ENCODE measurements at regions not wholly inside any gene's neighbourhood (a gene's known extent, or its start where the extent isn't known, plus 50 kb on each side); places are given as distances from the start of the nearest gene placed in this dataset.

GRCh38 chr5:156189628-156190027 lies 137.3 kb upstream of the SGCD start:
- H3K9me3 Mint-ChIP-seq (ENCODE audit: low read depth) = no peaks in the 10 kb centered on the region
- DNase-seq = no peak
- intact Hi-C loops (cut with DNase I, micrococcal nuclease) = no loop called here
- ATAC-seq = no peak
- no peaks in the 10 kb centered on the region for H3K36me3 Mint-ChIP-seq (ENCODE audit: low read depth)
- H3K27ac Mint-ChIP-seq = no peak overlapping the region
- POLR2A ChIA-PET = no interaction called here
- no peak overlapping the region for H3K4me3 Mint-ChIP-seq
- CTCF ChIA-PET = no interaction called here
- H3K4me1 Mint-ChIP-seq = no peaks in the 10 kb centered on the region
- H3K27me3 Mint-ChIP-seq = peaks cover 2% of the 10 kb centered on the region

DNA sequence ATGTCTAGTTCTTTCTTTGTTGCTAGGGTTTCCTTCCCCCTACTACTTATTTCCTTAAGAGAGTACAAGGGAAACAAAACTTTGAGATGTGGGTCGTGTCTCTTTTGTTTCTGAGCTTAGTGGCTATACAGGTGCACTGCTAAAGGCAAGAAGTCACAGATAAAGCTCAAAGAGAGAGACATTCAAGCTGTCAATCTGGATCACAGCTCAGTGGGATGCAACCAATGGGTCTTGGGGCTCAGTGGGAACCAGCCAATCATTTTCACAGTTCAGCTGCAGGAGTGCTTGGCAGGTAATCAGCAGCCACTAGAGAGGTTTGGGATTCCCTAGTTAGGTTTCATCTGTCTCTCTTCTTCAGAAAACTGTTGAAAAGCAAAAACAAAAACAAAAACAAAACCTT lies 135.4 kb upstream of the SGCD start:
- ATAC-seq = no peak
- no peaks in the 10 kb centered on the region for H3K9me3 Mint-ChIP-seq (ENCODE audit: low read depth)
- no peak overlapping the region for H3K4me3 Mint-ChIP-seq
- no peak for DNase-seq
- H3K27ac Mint-ChIP-seq = no peak overlapping the region
- peaks cover 2% of the 10 kb centered on the region for H3K27me3 Mint-ChIP-seq
- intact Hi-C loops (cut with DNase I, micrococcal nuclease) = no loop called here
- no peaks in the 10 kb centered on the region for H3K4me1 Mint-ChIP-seq
- POLR2A ChIA-PET = no interaction called here
- no peaks in the 10 kb centered on the region for H3K36me3 Mint-ChIP-seq (ENCODE audit: low read depth)
- CTCF ChIA-PET = no interaction called here

- POLR2A ChIA-PET = no interaction called here
- Mint-ChIP-seq H3K4me3 (no peak overlapping the region), H3K4me1 (no peaks in the 10 kb centered on the region)
Measured at GRCh38 chr5:156197042-156197635, 129.8 kb upstream of the SGCD start.

DNA sequence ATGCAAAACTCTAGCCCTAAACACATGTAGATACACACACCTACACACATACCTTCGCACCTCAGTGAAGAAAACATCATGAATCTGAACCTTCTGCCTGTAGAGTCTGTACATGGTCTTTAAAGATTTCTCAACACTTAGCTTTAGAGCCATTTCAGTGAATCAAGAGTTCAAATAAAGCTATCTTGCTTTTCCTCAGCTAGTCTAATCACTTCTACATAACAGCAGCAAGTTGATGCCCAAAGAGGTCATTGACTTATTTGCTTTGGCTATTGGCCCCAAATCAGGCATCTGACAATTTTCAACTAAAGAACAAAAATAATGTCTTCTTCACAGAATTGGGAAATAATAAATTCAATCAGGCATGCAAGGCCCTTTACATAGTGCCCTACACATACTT lies 127.9 kb upstream of the SGCD start:
- CTCF ChIA-PET = no interaction called here
- intact Hi-C loops (cut with DNase I, micrococcal nuclease) = no loop called here
- DNase-seq (no peak), ATAC-seq (no peak)
- H3K36me3 Mint-ChIP-seq (ENCODE audit: low read depth) = no peaks in the 10 kb centered on the region
- no peak overlapping the region for H3K4me3 Mint-ChIP-seq
- POLR2A ChIA-PET = no interaction called here
- no peaks in the 10 kb centered on the region for H3K9me3 Mint-ChIP-seq (ENCODE audit: low read depth)
- no peaks in the 10 kb centered on the region for H3K4me1 Mint-ChIP-seq
- no peak overlapping the region for H3K27ac Mint-ChIP-seq
- no peaks in the 10 kb centered on the region for H3K27me3 Mint-ChIP-seq

More at GRCh38 chr5:156197042-156197635, 129.8 kb upstream of the SGCD start:
- ATAC-seq (no peak), DNase-seq (no peak)
- no peaks in the 10 kb centered on the region for H3K9me3 Mint-ChIP-seq (ENCODE audit: low read depth)
- no peaks in the 10 kb centered on the region for H3K27me3 Mint-ChIP-seq
- no peaks in the 10 kb centered on the region for H3K36me3 Mint-ChIP-seq (ENCODE audit: low read depth)
- CTCF ChIA-PET = no interaction called here
- H3K27ac Mint-ChIP-seq = no peak overlapping the region
- intact Hi-C loops (cut with DNase I, micrococcal nuclease) = no loop called here

DNA sequence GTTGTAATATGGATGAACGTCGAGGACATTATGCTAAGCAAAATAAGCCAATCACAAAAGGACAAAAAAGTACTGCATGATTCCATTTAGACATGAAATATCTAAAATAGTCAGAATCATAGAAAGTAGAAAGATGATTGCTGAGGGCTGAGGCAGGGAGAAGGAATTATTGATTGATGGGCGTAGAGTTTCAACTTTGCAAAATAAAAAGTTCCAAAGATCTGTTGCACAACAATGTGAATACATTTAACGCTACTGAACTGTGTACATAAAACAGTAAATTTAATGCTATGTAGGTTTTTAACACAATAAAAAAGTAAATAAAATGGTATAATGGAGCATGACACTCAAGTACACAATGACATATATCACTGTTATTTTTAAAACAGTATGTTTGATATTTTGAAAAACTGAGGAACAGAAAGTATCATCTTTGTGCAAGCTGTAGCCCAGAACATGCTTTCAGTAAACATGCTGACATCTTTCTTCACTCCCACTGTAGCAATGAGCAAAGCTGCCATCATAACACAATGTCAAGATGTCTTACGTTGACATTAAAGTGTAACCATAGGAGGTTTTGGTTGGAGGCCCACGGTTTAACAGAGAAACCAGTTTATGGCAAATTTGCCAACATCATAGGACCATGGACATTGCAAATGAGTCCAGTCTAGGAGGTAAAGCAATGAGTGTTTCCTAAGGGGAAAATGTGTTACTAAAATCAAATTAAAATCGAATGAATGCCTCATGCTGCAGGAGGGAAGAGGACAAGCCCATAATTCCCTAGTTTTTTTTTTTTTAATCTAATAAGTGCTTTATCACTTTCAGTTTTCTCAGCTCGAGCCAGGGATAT lies 125.8 kb upstream of the SGCD start:
- ChIA-PET POLR2A (no interaction called here), CTCF (no interaction called here)
- no peak overlapping the region for H3K4me3 Mint-ChIP-seq
- H3K9me3 Mint-ChIP-seq (ENCODE audit: low read depth) = no peaks in the 10 kb centered on the region
- no peaks in the 10 kb centered on the region for H3K27me3 Mint-ChIP-seq
- DNase-seq (no peak), ATAC-seq (no peak)
- intact Hi-C loops (cut with DNase I, micrococcal nuclease) = no loop called here
- no peaks in the 10 kb centered on the region for H3K4me1 Mint-ChIP-seq
- H3K36me3 Mint-ChIP-seq (ENCODE audit: low read depth) = no peaks in the 10 kb centered on the region
- H3K27ac Mint-ChIP-seq = no peak overlapping the region

GRCh38 chr5:156201788-156202403 lies 125.1 kb upstream of the SGCD start:
- H3K4me1 Mint-ChIP-seq = no peaks in the 10 kb centered on the region
- ChIA-PET POLR2A (no interaction called here), CTCF (no interaction called here)
- no peaks in the 10 kb centered on the region for H3K27me3 Mint-ChIP-seq
- no peak overlapping the region for H3K27ac Mint-ChIP-seq
- ATAC-seq = no peak
- no peak for DNase-seq
- no peaks in the 10 kb centered on the region for H3K36me3 Mint-ChIP-seq (ENCODE audit: low read depth)
- intact Hi-C loops (cut with DNase I, micrococcal nuclease) = no loop called here
- no peaks in the 10 kb centered on the region for H3K9me3 Mint-ChIP-seq (ENCODE audit: low read depth)
- no peak overlapping the region for H3K4me3 Mint-ChIP-seq

DNA sequence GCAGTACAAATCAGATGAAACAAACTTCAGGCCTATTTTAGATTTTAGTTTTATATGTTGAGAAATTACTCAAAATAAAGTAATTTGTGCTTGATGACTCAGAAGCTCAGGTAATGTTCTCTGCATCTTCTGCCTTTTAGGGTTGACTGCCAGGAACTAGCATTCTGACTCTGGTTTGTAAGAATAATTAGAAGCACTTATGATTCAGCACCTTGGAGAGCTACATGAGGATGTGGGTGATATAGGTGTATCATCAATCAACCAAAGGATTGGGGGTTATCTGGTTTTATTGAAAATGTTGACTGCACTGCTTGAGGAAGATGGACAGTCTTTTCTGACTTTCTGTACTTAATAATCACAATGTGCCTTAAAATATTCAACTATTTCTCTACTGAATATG lies 118.7 kb upstream of the SGCD start:
- DNase-seq (no peak), ATAC-seq (no peak)
- Mint-ChIP-seq H3K27ac (no peak overlapping the region), H3K4me1 (no peaks in the 10 kb centered on the region), H3K4me3 (no peak overlapping the region), H3K9me3 (ENCODE audit: low read depth) (peaks cover 4% of the 10 kb centered on the region), H3K27me3 (no peaks in the 10 kb centered on the region), H3K36me3 (ENCODE audit: low read depth) (no peaks in the 10 kb centered on the region)
- ChIA-PET POLR2A (no interaction called here), CTCF (interaction anchor here (0.5 to 1.3 kb wide), 2 partner anchors 15 to 1120 kb away, joined by 3 read pairs; no protein-coding TSS in a partner anchor)
- intact Hi-C loops (cut with DNase I, micrococcal nuclease) = no loop called here

DNA sequence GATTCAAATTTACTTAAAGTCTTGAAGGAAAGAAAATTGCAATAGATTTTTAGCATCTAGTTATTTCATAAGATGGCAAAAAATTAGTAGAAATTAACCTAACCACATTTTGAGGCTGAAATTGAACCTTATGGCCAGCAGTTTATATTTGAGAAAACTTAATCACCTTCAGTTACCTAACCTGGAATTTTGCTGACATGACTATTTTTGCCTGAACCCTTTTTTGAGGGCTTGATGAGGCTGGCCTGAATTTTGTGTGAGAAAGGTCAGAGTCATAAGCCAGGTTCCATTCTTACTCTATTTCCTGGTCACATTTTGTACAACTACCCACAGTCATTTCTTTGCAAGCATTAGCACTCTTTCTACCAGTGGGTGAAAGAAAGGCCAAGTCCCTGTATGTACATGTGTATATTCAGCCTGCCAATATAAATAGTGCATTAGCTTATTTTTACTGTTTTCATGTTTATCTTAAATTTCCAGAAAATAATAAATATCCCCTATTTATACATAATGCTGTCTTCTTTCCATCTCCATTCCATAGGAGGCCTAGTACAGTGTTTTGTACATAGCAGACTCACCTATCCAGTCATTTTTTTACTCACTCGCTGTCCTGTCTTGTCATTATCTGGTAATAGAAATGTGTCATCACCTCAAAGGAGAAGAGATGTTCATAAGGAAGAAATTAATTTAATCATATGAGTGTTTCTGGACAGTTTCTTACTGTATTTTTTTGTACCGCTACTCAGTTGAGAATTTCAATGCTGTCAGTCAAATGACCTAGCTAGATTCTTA lies 108.4 kb upstream of the SGCD start:
- no peaks in the 10 kb centered on the region for H3K27me3 Mint-ChIP-seq
- DNase-seq (no peak), ATAC-seq (no peak)
- intact Hi-C loops (cut with DNase I, micrococcal nuclease) = no loop called here
- no peak overlapping the region for H3K27ac Mint-ChIP-seq
- H3K4me3 Mint-ChIP-seq = no peak overlapping the region
- ChIA-PET POLR2A (no interaction called here), CTCF (no interaction called here)
- H3K9me3 Mint-ChIP-seq (ENCODE audit: low read depth) = peaks cover 4% of the 10 kb centered on the region
- no peaks in the 10 kb centered on the region for H3K36me3 Mint-ChIP-seq (ENCODE audit: low read depth)
- H3K4me1 Mint-ChIP-seq = no peaks in the 10 kb centered on the region

DNA sequence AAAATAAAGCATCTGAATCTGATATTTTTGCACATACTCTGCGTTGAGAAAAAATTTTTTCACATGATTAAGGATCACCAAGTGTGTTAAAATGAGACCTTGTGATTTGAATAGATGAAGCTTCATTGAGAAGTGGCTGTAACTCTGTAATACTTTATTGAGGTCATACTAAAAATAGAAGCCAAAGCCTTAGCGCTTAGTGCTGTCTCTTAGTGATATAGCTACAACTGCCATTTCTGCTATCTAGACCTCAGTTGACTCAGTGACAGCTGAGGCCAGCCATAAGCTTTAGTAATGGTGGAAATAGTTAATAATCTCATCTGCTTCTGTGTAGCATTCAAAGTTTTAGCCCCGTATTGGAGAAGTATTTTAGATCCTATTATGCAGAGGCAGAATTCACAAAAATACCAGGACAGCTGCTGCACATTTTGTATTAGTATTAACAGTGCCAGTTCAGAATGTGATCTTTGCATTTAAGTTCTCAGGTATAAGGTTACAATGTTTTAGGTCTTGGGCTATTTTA lies 107.4 kb upstream of the SGCD start:
- H3K9me3 Mint-ChIP-seq (ENCODE audit: low read depth) = peaks cover 2% of the 10 kb centered on the region
- DNase-seq (no peak), ATAC-seq (no peak)
- POLR2A ChIA-PET = no interaction called here
- intact Hi-C loops (cut with DNase I, micrococcal nuclease) = no loop called here
- no peak overlapping the region for H3K4me3 Mint-ChIP-seq
- CTCF ChIA-PET = no interaction called here
- H3K27ac Mint-ChIP-seq = no peak overlapping the region
- H3K27me3 Mint-ChIP-seq = no peaks in the 10 kb centered on the region
- no peaks in the 10 kb centered on the region for H3K4me1 Mint-ChIP-seq
- H3K36me3 Mint-ChIP-seq (ENCODE audit: low read depth) = no peaks in the 10 kb centered on the region

DNA sequence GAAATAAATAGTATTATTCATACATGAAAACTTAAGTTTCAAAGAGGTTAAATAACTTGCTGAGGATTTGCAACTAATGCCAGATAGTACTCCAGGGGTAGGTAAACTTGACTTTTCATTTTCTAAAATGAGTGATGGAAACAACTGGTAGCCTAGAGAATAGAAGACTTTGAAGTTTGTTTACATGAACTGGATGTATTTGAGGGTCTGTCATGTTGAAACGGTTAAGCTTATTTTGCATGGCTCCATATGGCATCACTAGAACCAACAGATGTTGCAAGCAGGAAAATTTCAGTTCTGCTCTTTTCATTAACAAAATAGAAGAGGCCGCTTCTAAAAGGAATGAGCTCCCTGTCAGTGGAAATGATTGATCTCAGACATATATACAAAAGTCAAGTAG lies 105.1 kb upstream of the SGCD start:
- Mint-ChIP-seq H3K36me3 (ENCODE audit: low read depth) (no peaks in the 10 kb centered on the region), H3K4me1 (no peaks in the 10 kb centered on the region), H3K4me3 (no peak overlapping the region), H3K27me3 (no peaks in the 10 kb centered on the region), H3K9me3 (ENCODE audit: low read depth) (no peaks in the 10 kb centered on the region), H3K27ac (no peak overlapping the region)
- DNase-seq (no peak), ATAC-seq (no peak)
- CTCF ChIA-PET = interaction anchor here (0.5 kb wide), 1 partner anchor 308 kb away, joined by 5 read pairs; no protein-coding TSS in a partner anchor
- POLR2A ChIA-PET = no interaction called here
- intact Hi-C loops (cut with DNase I, micrococcal nuclease) = no loop called here

DNA sequence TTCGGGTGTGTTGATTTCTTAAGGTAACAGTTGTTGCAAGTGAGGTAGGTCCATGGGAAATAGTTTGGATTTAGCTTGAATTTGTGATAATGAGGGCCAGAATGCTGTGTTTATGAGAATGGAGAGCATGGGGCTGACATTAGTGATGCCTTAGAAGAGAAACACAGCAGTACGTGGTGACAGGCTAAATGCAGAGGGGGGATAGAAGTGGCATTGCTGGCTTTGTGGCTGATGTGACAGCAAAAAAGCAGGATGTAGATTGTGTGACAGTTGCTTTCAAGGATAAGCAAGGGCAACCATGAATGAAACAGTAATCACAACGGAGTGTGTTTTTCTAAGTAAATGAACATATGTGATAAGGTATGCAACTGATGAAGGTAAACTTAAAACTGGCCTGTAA lies 103.4 kb upstream of the SGCD start:
- H3K27ac Mint-ChIP-seq = no peak overlapping the region
- H3K36me3 Mint-ChIP-seq (ENCODE audit: low read depth) = no peaks in the 10 kb centered on the region
- no peaks in the 10 kb centered on the region for H3K4me1 Mint-ChIP-seq
- ATAC-seq = no peak
- POLR2A ChIA-PET = no interaction called here
- H3K4me3 Mint-ChIP-seq = no peak overlapping the region
- CTCF ChIA-PET = no interaction called here
- no peaks in the 10 kb centered on the region for H3K27me3 Mint-ChIP-seq
- intact Hi-C loops (cut with DNase I, micrococcal nuclease) = no loop called here
- no peak for DNase-seq
- H3K9me3 Mint-ChIP-seq (ENCODE audit: low read depth) = no peaks in the 10 kb centered on the region

All from activated CD4-positive, alpha-beta T cell treated with anti-CD3 and anti-CD28 coated beads for 36 hours (primary cell).